ENCODE measurements at regions not wholly inside any gene's neighbourhood (a gene's known extent, or its start where the extent isn't known, plus 50 kb on each side); places are given as distances from the start of the nearest gene placed in this dataset.
A peak's percentile ranks its signal among the peaks of the same experiment; 100 is the strongest.

- WGBS, 2 donors = 57 to 61% methylated on average over 5 of the region's 5 CpGs
- H3K27me3 ChIP-seq = no peaks in the 10 kb centered on the region
- H3K27ac ChIP-seq = no peak overlapping the region
- no peak for DNase-seq
- no peaks in the 10 kb centered on the region for H3K9me3 ChIP-seq
- no peaks in the 10 kb centered on the region for H3K36me3 ChIP-seq (ENCODE audit: low read depth, missing control alignments)
- H3K4me1 ChIP-seq = peaks cover 8% of the 10 kb centered on the region
- intact Hi-C loops (cut with DNase I; ENCODE audit: low total_unique reads) = loop anchor here (5.0 kb wide), 1 partner anchor 192 kb away; no protein-coding TSS in a partner anchor
- no peak overlapping the region for H3K4me3 ChIP-seq
- TF ChIP-seq CTCF (IDR thresholded peaks at IDR 0.05) = no peak
- TF ChIP-seq POLR2A (IDR thresholded peaks at IDR 0.05) = no peak
Measured at GRCh38 chr4:41883988-41884734, 51.1 kb upstream of the TMEM33 start.

- intact Hi-C loops (cut with DNase I; ENCODE audit: low total_unique reads) = loop anchor here (5.0 kb wide), 1 partner anchor 190 kb away; no protein-coding TSS in a partner anchor
- Histone ChIP-seq H3K4me1 (peaks cover 8% of the 10 kb centered on the region), H3K27ac (no peak overlapping the region), H3K4me3 (peak overlapping the region; percentile 29 to 36), H3K9me3 (no peaks in the 10 kb centered on the region), H3K36me3 (ENCODE audit: low read depth, missing control alignments) (no peaks in the 10 kb centered on the region), H3K27me3 (no peaks in the 10 kb centered on the region)
- DNase-seq = peak; percentile 72
- WGBS, 2 donors = 19% methylated on average over 34 of the region's 34 CpGs
- TF ChIP-seq POLR2A (IDR thresholded peaks at IDR 0.05) = no peak
- peak; percentile 43 to 85 (median 59) for TF ChIP-seq CTCF (IDR thresholded peaks at IDR 0.05)
Measured at GRCh38 chr4:41882625-41883347, 52.4 kb upstream of the TMEM33 start.

GRCh38 chr4:41881981-41882624 lies 53.1 kb upstream of the TMEM33 start:
- TF ChIP-seq POLR2A (IDR thresholded peaks at IDR 0.05) (no peak), CTCF (IDR thresholded peaks at IDR 0.05) (no peak)
- 3% methylated on average over 14 to 41 of the region's 53 CpGs for WGBS, 2 donors
- Histone ChIP-seq H3K27me3 (no peaks in the 10 kb centered on the region), H3K9me3 (no peaks in the 10 kb centered on the region), H3K27ac (no peak overlapping the region), H3K36me3 (ENCODE audit: low read depth, missing control alignments) (no peaks in the 10 kb centered on the region), H3K4me1 (peaks cover 8% of the 10 kb centered on the region), H3K4me3 (peak overlapping the region; percentile 29 to 36)
- DNase-seq = no peak
- intact Hi-C loops (cut with DNase I; ENCODE audit: low total_unique reads) = loop anchor here (5.0 kb wide), 1 partner anchor 190 kb away; no protein-coding TSS in a partner anchor

- Histone ChIP-seq H3K27ac (no peak overlapping the region), H3K9me3 (no peaks in the 10 kb centered on the region), H3K36me3 (ENCODE audit: low read depth, missing control alignments) (no peaks in the 10 kb centered on the region), H3K4me3 (peak overlapping the region; percentile 29 to 36), H3K4me1 (peaks cover 8% of the 10 kb centered on the region), H3K27me3 (no peaks in the 10 kb centered on the region)
- no peak for DNase-seq
- WGBS, 2 donors = 2 to 4% methylated on average over 30 to 53 of the region's 79 CpGs
- TF ChIP-seq CTCF (IDR thresholded peaks at IDR 0.05) (no peak), POLR2A (IDR thresholded peaks at IDR 0.05) (no peak)
- intact Hi-C loops (cut with DNase I; ENCODE audit: low total_unique reads) = loop anchor here (5.0 kb wide), 1 partner anchor 189 kb away; no protein-coding TSS in a partner anchor
Measured at GRCh38 chr4:41880840-41881831, 54.1 kb upstream of the TMEM33 start.
